Ovary (tissue), 7 donors: ENCODE measurements at regions not wholly inside any gene's neighbourhood (a gene's known extent, or its start where the extent isn't known, plus 50 kb on each side); places are given as distances from the start of the nearest gene placed in this dataset.

Source experiments
- DNase-seq, 5 donors: peaks; one replicate each; pipeline ENCODE4 v3.0.0-alpha.2; 2019 to 2020
- H3K27ac ChIP-seq, 2 donors: fragments of 200-600 bp; one replicate each; pipeline versions ENCODE4 v1.5.1 to v1.8.0; 2019 to 2022
- H3K27me3 ChIP-seq: fragments of 200-600 bp; one replicate; pipeline ENCODE4 v1.8.0; 2022
- H3K36me3 ChIP-seq: fragments of 200-600 bp; sonication (generic); one replicate; pipeline ENCODE4 v1.5.1; 2019
- H3K4me1 ChIP-seq: one replicate; pipeline ENCODE4 v1.8.1; 2013; ENCODE audit warnings: mild to moderate bottlenecking, moderate library complexity; ENCODE audit not compliant: insufficient read depth
- H3K4me3 ChIP-seq: fragments of 200-600 bp; sonication (generic); one replicate; pipeline ENCODE4 v1.5.1; 2017
- H3K9me3 ChIP-seq, 2 donors: fragments of 200-600 bp in 1 of 2; sonication (generic) in 1 of 2; one replicate each; pipeline versions ENCODE4 v1.5.1 to v1.8.1; 2013 to 2019; ENCODE audit warnings: mild to moderate bottlenecking in 1 of 2, moderate library complexity in 1 of 2
- CTCF ChIP-seq, 3 donors: fragments of 450-650 bp in 2 of 3; fragments of 200-600 bp in 1 of 3; IDR thresholded peaks; one replicate each; pipeline versions ENCODE4 v1.5.1 to v1.8.0; 2016 to 2022; ENCODE audit warnings: antibody characterized with exemption in 3 of 3, mild to moderate bottlenecking in 1 of 3
- EP300 ChIP-seq: sonication (generic); formaldehyde crosslinking; IDR thresholded peaks from one replicate; pipeline ENCODE4 v1.6.1; 2017; ENCODE audit warnings: antibody characterized with exemption
- POLR2A ChIP-seq: fragments of 450-650 bp; IDR thresholded peaks from one replicate; pipeline ENCODE4 v1.6.1; 2017; ENCODE audit warnings: antibody characterized with exemption, mild to moderate bottlenecking, moderate library complexity
- WGBS, 3 donors: extraction: QIAGEN DNeasy Blood & Tissue Kit in 1 of 3; methylation state at CpG; one replicate each; pipeline versions ENCODE4 v1.1.5 to v1.1.7; 2013 to 2017; 5-methylcytosine and 5-hydroxymethylcytosine counted together
- intact Hi-C, 4 donors: fragments of 100-400 bp; cut with DNase I; formaldehyde crosslinking; loops; one replicate each; pipeline versions ENCODE4 v1.11.0 to v1.15.1; 2022 to 2023
- donor health status: DM: no; HTN: no; CAD: no; lungs with moderate emphysema.
- donor health status: DM: no; HTN: no; CAD: no.
- donor health status: Bipolar disorder and iron deficiency.
- donor health status: DM: no; HTN: no; CAD: no.
- donor health status: DM: yes; HTN: yes; CAD: no.

GRCh38 chr6:92911301-92911700, 508.1 kb downstream of the EPHA7 start:
- no peaks in the 10 kb centered on the region for H3K27me3 ChIP-seq
- TF ChIP-seq CTCF (IDR thresholded peaks at IDR 0.05) (no peak), EP300 (no peak), POLR2A (no peak)
- no peak overlapping the region for H3K27ac ChIP-seq
- H3K9me3 ChIP-seq: no peaks in the 10 kb centered on the region
- H3K4me3 ChIP-seq: no peak overlapping the region
- intact Hi-C loops: no loop called here
- H3K36me3 ChIP-seq: no peaks in the 10 kb centered on the region
- WGBS, 3 donors: 93 to 96% (median 96%) methylated on average over 1 of the region's 1 CpG
- no peaks in the 10 kb centered on the region for H3K4me1 ChIP-seq
- no peak for DNase-seq

GRCh38 chr6:92910646-92911045, 508.7 kb downstream of the EPHA7 start:
- no peaks in the 10 kb centered on the region for H3K9me3 ChIP-seq
- no peak overlapping the region for H3K4me3 ChIP-seq
- no peaks in the 10 kb centered on the region for H3K4me1 ChIP-seq
- 62 to 76% (median 62%) methylated on average over 1 of the region's 1 CpG for WGBS, 3 donors
- no peaks in the 10 kb centered on the region for H3K27me3 ChIP-seq
- H3K36me3 ChIP-seq: no peaks in the 10 kb centered on the region
- TF ChIP-seq CTCF (IDR thresholded peaks at IDR 0.05) (no peak), POLR2A (no peak), EP300 (no peak)
- intact Hi-C loops: no loop called here
- H3K27ac ChIP-seq: no peak overlapping the region
- no peak for DNase-seq

GRCh38 chr6:92906385-92906784, 513.0 kb downstream of the EPHA7 start:
- Histone ChIP-seq H3K9me3 (no peaks in the 10 kb centered on the region), H3K4me1 (no peaks in the 10 kb centered on the region), H3K27me3 (no peaks in the 10 kb centered on the region), H3K36me3 (no peaks in the 10 kb centered on the region), H3K4me3 (no peak overlapping the region), H3K27ac (no peak overlapping the region)
- 19 to 38% (median 34%) methylated on average over 1 of the region's 1 CpG for WGBS, 3 donors
- no peak for TF ChIP-seq POLR2A
- TF ChIP-seq EP300: no peak
- TF ChIP-seq CTCF (IDR thresholded peaks at IDR 0.05): no peak
- no peak for DNase-seq
- intact Hi-C loops: no loop called here

- intact Hi-C loops: no loop called here
- Histone ChIP-seq H3K27ac (no peak overlapping the region), H3K27me3 (no peaks in the 10 kb centered on the region), H3K4me1 (no peaks in the 10 kb centered on the region), H3K9me3 (no peaks in the 10 kb centered on the region), H3K4me3 (no peak overlapping the region), H3K36me3 (no peaks in the 10 kb centered on the region)
- no peak for TF ChIP-seq POLR2A
- no peak for TF ChIP-seq EP300
- TF ChIP-seq CTCF (IDR thresholded peaks at IDR 0.05): no peak
- 17 to 30% (median 17%) methylated on average over 3 of the region's 3 CpGs for WGBS, 3 donors
- no peak for DNase-seq
These were observed 525.6 kb downstream of the EPHA7 start for GRCh38 chr6:92893741-92894140.
